ENCODE measurements at regions not wholly inside any gene's neighbourhood (a gene's known extent, or its start where the extent isn't known, plus 50 kb on each side); places are given as distances from the start of the nearest gene placed in this dataset.
A peak's percentile ranks its signal among the peaks of the same experiment; 100 is the strongest.
"Not testable (repeated sequence)": the region's sequence is repeated elsewhere in the genome, so short reads cannot be mapped to it uniquely, and the experiment has no call there.

GRCh38 chr7:115300231-115300870 lies 378.5 kb downstream of the MDFIC start:
- Mint-ChIP-seq H3K27me3 (no peaks in the 10 kb centered on the region), H3K9me3 (peaks cover 2 to 3% of the 10 kb centered on the region in 2 donors), H3K27ac (no peak overlapping the region), H3K36me3 (no peaks in the 10 kb centered on the region), H3K4me1 (no peaks in the 10 kb centered on the region), H3K4me3 (no peak overlapping the region)
- DNase-seq (no peak), ATAC-seq (replicated peaks) (no peak)

GRCh38 chr7:115299397-115300037 lies 377.6 kb downstream of the MDFIC start:
- Mint-ChIP-seq H3K27me3 (no peaks in the 10 kb centered on the region), H3K36me3 (no peaks in the 10 kb centered on the region), H3K4me1 (no peaks in the 10 kb centered on the region), H3K4me3 (no peak overlapping the region), H3K9me3 (peaks cover 2 to 3% of the 10 kb centered on the region in 2 donors), H3K27ac (no peak overlapping the region)
- ATAC-seq (replicated peaks), result no peak
- DNase-seq, result no peak

GRCh38 chr7:115297656-115298055 lies 375.8 kb downstream of the MDFIC start:
- no peak overlapping the region for H3K4me3 Mint-ChIP-seq
- H3K36me3 Mint-ChIP-seq, result no peaks in the 10 kb centered on the region
- no peak overlapping the region for H3K27ac Mint-ChIP-seq
- no peaks in the 10 kb centered on the region for H3K4me1 Mint-ChIP-seq
- DNase-seq (no peak), ATAC-seq (replicated peaks) (no peak)
- H3K27me3 Mint-ChIP-seq, result no peaks in the 10 kb centered on the region
- H3K9me3 Mint-ChIP-seq, result peaks cover 2 to 3% of the 10 kb centered on the region in 2 donors

GRCh38 chr7:115293628-115294240 lies 371.8 kb downstream of the MDFIC start:
- no peaks in the 10 kb centered on the region for H3K4me1 Mint-ChIP-seq

GRCh38 chr7:115292381-115292780 lies 370.5 kb downstream of the MDFIC start:
- Mint-ChIP-seq H3K4me1 (no peaks in the 10 kb centered on the region), H3K27ac (no peak overlapping the region), H3K4me3 (no peak overlapping the region), H3K36me3 (no peaks in the 10 kb centered on the region), H3K27me3 (peaks cover 0 to 5% of the 10 kb centered on the region in 2 donors), H3K9me3 (peaks cover 2 to 3% of the 10 kb centered on the region in 2 donors)
- DNase-seq, result no peak
- ATAC-seq (replicated peaks), result no peak

More at GRCh38 chr7:115293628-115294240, 371.8 kb downstream of the MDFIC start:
- H3K27ac Mint-ChIP-seq, result no peak overlapping the region
- no peak for DNase-seq
- H3K9me3 Mint-ChIP-seq, result peaks cover 2 to 3% of the 10 kb centered on the region in 2 donors
- H3K36me3 Mint-ChIP-seq, result no peaks in the 10 kb centered on the region
- no peak overlapping the region for H3K4me3 Mint-ChIP-seq
- no peak for ATAC-seq (replicated peaks)
- peaks cover 0 to 5% of the 10 kb centered on the region in 2 donors for H3K27me3 Mint-ChIP-seq

- ATAC-seq (replicated peaks) (no peak), DNase-seq (no peak)
- H3K27ac Mint-ChIP-seq, result no peak overlapping the region
- no peaks in the 10 kb centered on the region for H3K9me3 Mint-ChIP-seq
- H3K36me3 Mint-ChIP-seq, result no peaks in the 10 kb centered on the region
- peaks cover 0 to 5% of the 10 kb centered on the region in 2 donors for H3K27me3 Mint-ChIP-seq
- no peak overlapping the region for H3K4me3 Mint-ChIP-seq
- H3K4me1 Mint-ChIP-seq, result no peaks in the 10 kb centered on the region
Observed at GRCh38 chr7:115289971-115290370, 368.1 kb downstream of the MDFIC start.

GRCh38 chr7:115276791-115277190 lies 354.9 kb downstream of the MDFIC start:
- H3K27ac Mint-ChIP-seq, result no peak overlapping the region
- H3K4me3 Mint-ChIP-seq, result no peak overlapping the region
- H3K36me3 Mint-ChIP-seq, result no peaks in the 10 kb centered on the region
- no peaks in the 10 kb centered on the region for H3K4me1 Mint-ChIP-seq
- no peak for ATAC-seq (replicated peaks)
- peaks cover 3 to 4% of the 10 kb centered on the region in 2 donors for H3K9me3 Mint-ChIP-seq
- no peak for DNase-seq
- H3K27me3 Mint-ChIP-seq, result no peaks in the 10 kb centered on the region

- not testable (repeated sequence) for H3K9me3 Mint-ChIP-seq; H3K27ac Mint-ChIP-seq; H3K27me3 Mint-ChIP-seq; H3K36me3 Mint-ChIP-seq; ATAC-seq (replicated peaks); H3K4me1 Mint-ChIP-seq; DNase-seq; H3K4me3 Mint-ChIP-seq
Observed at GRCh38 chr7:115273855-115274254, 352.0 kb downstream of the MDFIC start.

GRCh38 chr7:115273139-115273772 lies 351.4 kb downstream of the MDFIC start:
- Mint-ChIP-seq H3K9me3 (peaks cover 0 to 2% of the 10 kb centered on the region in 2 donors), H3K4me1 (no peaks in the 10 kb centered on the region), H3K27me3 (no peaks in the 10 kb centered on the region), H3K27ac (no peak overlapping the region), H3K36me3 (no peaks in the 10 kb centered on the region), H3K4me3 (no peak overlapping the region)
- ATAC-seq (replicated peaks), result no peak
- DNase-seq, result no peak

GRCh38 chr7:115271332-115272235 lies 349.7 kb downstream of the MDFIC start:
- no peaks in the 10 kb centered on the region for H3K27me3 Mint-ChIP-seq
- peaks cover 0 to 2% of the 10 kb centered on the region in 2 donors for H3K9me3 Mint-ChIP-seq
- no peak overlapping the region for H3K27ac Mint-ChIP-seq
- H3K4me1 Mint-ChIP-seq, result no peaks in the 10 kb centered on the region
- no peak overlapping the region for H3K4me3 Mint-ChIP-seq
- no peaks in the 10 kb centered on the region for H3K36me3 Mint-ChIP-seq
- no peak for DNase-seq
- ATAC-seq (replicated peaks), result no peak

GRCh38 chr7:115269486-115269885 lies 347.6 kb downstream of the MDFIC start:
- ATAC-seq (replicated peaks) (no peak), DNase-seq (no peak)
- no peaks in the 10 kb centered on the region for H3K9me3 Mint-ChIP-seq
- H3K4me3 Mint-ChIP-seq, result no peak overlapping the region
- no peak overlapping the region for H3K27ac Mint-ChIP-seq
- H3K27me3 Mint-ChIP-seq, result peaks cover 0 to 7% of the 10 kb centered on the region in 2 donors
- no peaks in the 10 kb centered on the region for H3K36me3 Mint-ChIP-seq
- no peaks in the 10 kb centered on the region for H3K4me1 Mint-ChIP-seq

- Mint-ChIP-seq H3K4me3 (no peak overlapping the region), H3K36me3 (no peaks in the 10 kb centered on the region), H3K4me1 (no peaks in the 10 kb centered on the region), H3K9me3 (no peaks in the 10 kb centered on the region), H3K27ac (no peak overlapping the region), H3K27me3 (peaks cover 0 to 7% of the 10 kb centered on the region in 2 donors)
- peak; percentile 62 to 84 for ATAC-seq (replicated peaks)
- no peak for DNase-seq
Observed at GRCh38 chr7:115267503-115267902, 345.6 kb downstream of the MDFIC start.

GRCh38 chr7:115260381-115260780 lies 338.5 kb downstream of the MDFIC start:
- DNase-seq (no peak), ATAC-seq (replicated peaks) (no peak)
- Mint-ChIP-seq H3K4me1 (no peaks in the 10 kb centered on the region), H3K27me3 (peaks cover 0 to 7% of the 10 kb centered on the region in 2 donors), H3K4me3 (no peak overlapping the region), H3K36me3 (no peaks in the 10 kb centered on the region), H3K9me3 (no peaks in the 10 kb centered on the region), H3K27ac (no peak overlapping the region)

GRCh38 chr7:115252461-115252860 lies 330.6 kb downstream of the MDFIC start:
- Mint-ChIP-seq H3K9me3 (peaks cover 0 to 1% of the 10 kb centered on the region in 2 donors), H3K27me3 (no peaks in the 10 kb centered on the region), H3K36me3 (no peaks in the 10 kb centered on the region), H3K4me3 (no peak overlapping the region), H3K4me1 (no peaks in the 10 kb centered on the region), H3K27ac (no peak overlapping the region)
- ATAC-seq (replicated peaks) (no peak), DNase-seq (no peak)

Measured in stimulated activated naive B cell treated with anti-CD40 and anti-IgM and Interleukin-4, amounts not matched to agents 10 μg/mL and 1 μg/mL and 100 μg/mL, for 72 hours (primary cell).